PC-9 (cell line): ENCODE measurements at regions not wholly inside any gene's neighbourhood (a gene's known extent, or its start where the extent isn't known, plus 50 kb on each side); places are given as distances from the start of the nearest gene placed in this dataset.

Experiments used
- EZH2 ChIP-seq: fragments of 200-600 bp; sonication (generic); IDR thresholded peaks from 2 replicates; pipeline ENCODE4 v1.8.0; 2017; ENCODE audit warnings: antibody characterized with exemption, low read depth
- TF ChIP-seq, protein P1 (sequence below): fragments of 200-600 bp; sonication (generic); conservative IDR thresholded peaks from 2 replicates; pipeline ENCODE4 v1.6.1; 2017; ENCODE audit warnings: mixed run types, antibody characterized with exemption, mild to moderate bottlenecking, moderate library complexity

DNA sequence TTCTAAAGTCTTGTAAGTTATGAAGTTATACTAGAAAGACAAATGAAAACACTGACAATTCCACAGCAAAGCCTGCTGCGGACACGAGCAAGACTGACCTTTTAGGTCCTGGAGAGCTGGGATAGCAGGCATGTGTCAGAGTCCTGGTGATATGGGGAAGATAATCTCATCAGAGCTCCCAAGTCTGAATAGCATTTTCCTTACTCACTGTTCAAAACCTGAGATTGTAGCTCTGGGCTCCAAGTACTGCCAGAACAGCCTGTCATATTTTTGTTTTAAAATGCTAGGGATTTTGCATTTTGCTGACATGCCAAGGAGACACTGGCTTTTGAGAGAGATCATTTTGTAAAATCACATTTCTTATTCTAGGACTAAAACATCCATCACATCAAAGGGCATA, 90.1 kb downstream of the DRD1 start:
- TF ChIP-seq, protein P1, sequence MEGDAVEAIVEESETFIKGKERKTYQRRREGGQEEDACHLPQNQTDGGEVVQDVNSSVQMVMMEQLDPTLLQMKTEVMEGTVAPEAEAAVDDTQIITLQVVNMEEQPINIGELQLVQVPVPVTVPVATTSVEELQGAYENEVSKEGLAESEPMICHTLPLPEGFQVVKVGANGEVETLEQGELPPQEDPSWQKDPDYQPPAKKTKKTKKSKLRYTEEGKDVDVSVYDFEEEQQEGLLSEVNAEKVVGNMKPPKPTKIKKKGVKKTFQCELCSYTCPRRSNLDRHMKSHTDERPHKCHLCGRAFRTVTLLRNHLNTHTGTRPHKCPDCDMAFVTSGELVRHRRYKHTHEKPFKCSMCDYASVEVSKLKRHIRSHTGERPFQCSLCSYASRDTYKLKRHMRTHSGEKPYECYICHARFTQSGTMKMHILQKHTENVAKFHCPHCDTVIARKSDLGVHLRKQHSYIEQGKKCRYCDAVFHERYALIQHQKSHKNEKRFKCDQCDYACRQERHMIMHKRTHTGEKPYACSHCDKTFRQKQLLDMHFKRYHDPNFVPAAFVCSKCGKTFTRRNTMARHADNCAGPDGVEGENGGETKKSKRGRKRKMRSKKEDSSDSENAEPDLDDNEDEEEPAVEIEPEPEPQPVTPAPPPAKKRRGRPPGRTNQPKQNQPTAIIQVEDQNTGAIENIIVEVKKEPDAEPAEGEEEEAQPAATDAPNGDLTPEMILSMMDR: no peak
- TF ChIP-seq EZH2: no peak
